ENCODE measurements at regions not wholly inside any gene's neighbourhood (a gene's known extent, or its start where the extent isn't known, plus 50 kb on each side); places are given as distances from the start of the nearest gene placed in this dataset.

DNA sequence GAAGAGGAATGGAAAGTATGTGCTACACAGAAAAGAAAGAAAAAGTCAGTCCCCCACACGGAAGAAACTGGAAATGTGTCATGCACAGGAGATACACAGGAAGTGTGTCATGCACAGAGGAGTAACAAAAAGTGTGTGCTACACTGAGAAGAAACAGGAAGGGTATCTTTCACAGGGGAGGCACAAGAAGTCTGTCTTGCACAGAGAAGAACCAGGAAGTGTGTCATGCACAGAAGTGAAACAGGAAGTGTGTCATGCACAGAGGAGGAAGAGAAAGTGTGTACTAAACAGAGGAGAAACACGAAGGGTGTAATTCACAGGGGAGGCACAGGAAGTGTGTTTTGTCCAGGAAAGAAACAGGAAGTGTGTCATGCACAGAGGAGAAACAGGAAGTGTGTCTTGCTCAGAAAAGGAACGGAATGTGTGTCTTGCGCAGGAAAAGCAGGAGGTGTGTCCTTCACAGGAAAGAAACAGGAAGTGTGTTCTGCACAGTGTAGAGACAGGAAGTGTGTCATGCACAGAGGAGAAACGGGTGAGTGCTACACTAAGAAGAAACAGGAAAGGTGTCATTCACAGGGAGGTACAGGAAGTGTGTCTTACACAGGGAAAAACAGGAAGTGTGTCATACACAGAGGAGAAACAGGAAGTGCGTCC, 527.2 kb upstream of the PRKX start:
- peaks cover 0 to 5% (median 0%) of the 10 kb centered on the region in 5 donors for H3K27me3 Mint-ChIP-seq
- H3K4me3 Mint-ChIP-seq, result no peak overlapping the region
- DNase-seq, result peak in 6 of 10 donors; percentile 16 to 76 (median 42)

DNA sequence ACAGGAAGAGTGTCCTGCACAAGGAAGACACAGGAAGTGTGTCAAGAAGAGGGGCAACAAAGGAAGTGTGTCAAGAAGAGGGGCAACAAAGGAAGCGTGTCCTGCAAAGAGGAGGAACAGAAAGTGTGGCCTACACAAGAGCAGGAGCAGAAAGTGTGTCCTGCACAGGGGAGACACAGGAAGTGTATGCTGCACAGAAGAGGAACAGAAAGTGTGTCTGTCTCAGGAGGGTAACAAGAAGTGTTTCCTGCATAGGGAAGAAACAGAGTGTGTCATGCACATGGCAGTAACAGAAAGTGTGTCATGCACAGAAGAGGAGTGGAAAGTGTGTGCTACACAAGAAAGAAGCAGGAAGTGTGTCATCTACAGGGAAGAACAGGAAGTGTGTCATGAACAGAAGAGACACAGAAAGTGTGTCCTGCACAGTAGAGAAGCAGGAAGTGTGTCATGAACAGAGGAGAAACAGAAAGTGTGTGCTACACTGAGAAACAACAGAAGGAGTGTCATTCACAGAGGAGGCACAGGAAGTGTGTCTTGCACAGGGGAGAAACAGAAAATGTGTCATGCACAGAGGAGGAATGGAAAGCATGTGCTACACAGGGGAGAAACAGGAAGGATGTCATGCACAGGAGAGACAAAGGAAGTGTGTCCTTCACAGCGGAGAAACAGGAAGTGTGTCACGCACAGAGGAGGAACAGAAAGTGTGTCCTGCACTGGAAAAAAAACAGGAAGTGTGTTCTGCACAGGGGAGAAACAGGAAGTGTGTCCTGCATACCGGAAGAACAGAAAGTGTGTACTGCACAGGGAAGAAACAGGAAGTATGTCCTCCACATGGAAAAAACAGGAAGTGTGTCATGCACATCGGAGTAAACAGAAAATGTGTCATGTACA, 526.4 kb upstream of the PRKX start:
- H3K36me3 Mint-ChIP-seq, result peaks cover 0 to 4% (median 0%) of the 10 kb centered on the region in 3 donors
- peaks cover 0 to 4% (median 0%) of the 10 kb centered on the region in 4 donors for H3K4me1 Mint-ChIP-seq
- H3K27me3 Mint-ChIP-seq, result peaks cover 0 to 6% (median 0%) of the 10 kb centered on the region in 5 donors
- POLR2A ChIA-PET, result no interaction called here
- no peak overlapping the region for H3K27ac Mint-ChIP-seq
- ATAC-seq (peak; percentile 8 to 28), DNase-seq (peak in 3 of 10 donors; percentile 0 to 39 (median 8))
- H3K4me3 Mint-ChIP-seq, result no peak overlapping the region
- peaks cover 0 to 27% (median 7%) of the 10 kb centered on the region in 9 donors for H3K9me3 Mint-ChIP-seq

More for the DNA sequence above, 527.2 kb upstream of the PRKX start:
- POLR2A ChIA-PET, result no interaction called here
- Mint-ChIP-seq H3K4me1 (peaks cover 0 to 4% (median 0%) of the 10 kb centered on the region in 4 donors), H3K36me3 (peaks cover 0 to 6% (median 2%) of the 10 kb centered on the region in 3 donors), H3K9me3 (peaks cover 0 to 31% (median 9%) of the 10 kb centered on the region in 9 donors), H3K27ac (no peak overlapping the region)
- peak; percentile 79 to 86 for ATAC-seq

DNA sequence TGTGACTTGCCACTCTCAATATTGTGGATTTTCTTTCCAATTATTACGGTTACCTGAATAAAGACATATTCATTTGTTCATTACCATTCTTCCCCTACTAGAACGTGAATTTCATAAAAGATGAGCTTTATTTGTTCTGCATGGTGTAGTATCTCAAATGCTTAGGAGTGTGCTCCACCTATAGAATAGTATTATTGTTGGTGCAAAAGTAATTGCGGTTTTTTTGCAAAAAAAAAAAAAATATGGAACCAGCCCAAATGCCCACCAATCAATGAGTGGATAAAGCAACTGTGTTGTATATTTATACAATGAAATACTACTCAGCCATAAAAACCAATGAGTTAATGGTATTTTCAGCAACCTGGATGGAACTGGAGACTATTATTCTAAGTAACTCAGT, 525.5 kb upstream of the PRKX start:
- Mint-ChIP-seq H3K36me3 (peaks cover 0 to 4% (median 0%) of the 10 kb centered on the region in 3 donors), H3K27me3 (peaks cover 0 to 6% (median 3%) of the 10 kb centered on the region in 5 donors), H3K4me1 (peaks cover 0 to 4% (median 0%) of the 10 kb centered on the region in 4 donors), H3K27ac (no peak overlapping the region), H3K4me3 (no peak overlapping the region), H3K9me3 (peaks cover 0 to 24% (median 9%) of the 10 kb centered on the region in 9 donors)
- ATAC-seq (no peak), DNase-seq (no peak)
- POLR2A ChIA-PET, result no interaction called here

GRCh38 chrX:4225086-4225485, 511.6 kb upstream of the PRKX start:
- POLR2A ChIA-PET, result no interaction called here
- Mint-ChIP-seq H3K36me3 (no peaks in the 10 kb centered on the region), H3K27me3 (peaks cover 0 to 4% (median 2%) of the 10 kb centered on the region in 5 donors), H3K27ac (no peak overlapping the region), H3K4me1 (no peaks in the 10 kb centered on the region), H3K9me3 (peaks cover 0 to 17% (median 8%) of the 10 kb centered on the region in 9 donors), H3K4me3 (no peak overlapping the region)
- no peak for DNase-seq
- ATAC-seq, result no peak

DNA sequence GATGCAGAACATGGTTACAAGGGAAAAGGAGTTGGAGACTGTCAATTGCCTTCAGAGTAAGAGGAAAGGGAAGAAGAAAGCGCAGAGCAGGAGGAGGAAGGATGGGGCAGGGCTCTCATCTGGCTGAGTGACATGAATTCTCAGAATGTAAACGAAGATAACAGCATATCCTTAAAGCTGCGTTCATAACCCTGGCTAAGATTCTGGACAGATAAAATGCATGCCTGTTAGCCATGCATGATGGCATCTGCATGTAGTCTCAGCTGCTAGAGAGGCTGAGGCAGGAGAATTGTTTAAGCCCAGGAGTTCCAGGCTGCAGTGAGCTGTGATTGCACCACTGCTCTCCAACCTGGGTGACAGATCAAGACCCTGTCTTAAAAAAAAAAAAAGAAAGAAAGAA, 493.5 kb upstream of the PRKX start:
- ATAC-seq (no peak), DNase-seq (no peak)
- H3K27me3 Mint-ChIP-seq, result no peaks in the 10 kb centered on the region
- peaks cover 0 to 2% (median 0%) of the 10 kb centered on the region in 4 donors for H3K4me1 Mint-ChIP-seq
- no peak overlapping the region for H3K4me3 Mint-ChIP-seq
- H3K36me3 Mint-ChIP-seq, result peaks cover 0 to 12% (median 0%) of the 10 kb centered on the region in 3 donors
- POLR2A ChIA-PET, result no interaction called here
- peaks cover 0 to 30% (median 4%) of the 10 kb centered on the region in 9 donors for H3K9me3 Mint-ChIP-seq
- H3K27ac Mint-ChIP-seq, result peak overlapping the region in 1 of 10 donors; percentile 28

DNA sequence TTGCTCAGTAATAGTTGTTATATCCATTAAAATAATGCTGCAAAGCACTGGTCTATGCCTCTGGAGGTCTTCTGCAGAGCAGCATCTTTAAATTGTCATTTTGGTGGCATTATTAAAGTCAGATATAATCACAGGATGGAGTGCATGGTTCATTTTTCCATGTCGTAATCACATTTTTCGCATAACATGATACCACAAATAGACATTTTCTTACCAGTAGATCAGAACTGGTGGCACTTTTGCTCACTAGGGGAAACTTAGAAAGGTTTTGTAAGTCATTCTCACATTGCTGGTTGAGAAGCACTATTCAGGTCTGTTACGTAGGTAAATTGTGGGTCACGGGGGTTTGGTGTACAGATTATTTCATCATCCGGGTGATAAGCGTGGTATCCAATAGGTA, 484.5 kb upstream of the PRKX start:
- Mint-ChIP-seq H3K9me3 (peaks cover 0 to 19% (median 4%) of the 10 kb centered on the region in 9 donors), H3K4me1 (peaks cover 0 to 2% (median 0%) of the 10 kb centered on the region in 4 donors), H3K4me3 (no peak overlapping the region), H3K27ac (no peak overlapping the region), H3K36me3 (peaks cover 0 to 4% (median 0%) of the 10 kb centered on the region in 3 donors), H3K27me3 (no peaks in the 10 kb centered on the region)
- POLR2A ChIA-PET, result no interaction called here
- no peak for ATAC-seq
- DNase-seq, result no peak

DNA sequence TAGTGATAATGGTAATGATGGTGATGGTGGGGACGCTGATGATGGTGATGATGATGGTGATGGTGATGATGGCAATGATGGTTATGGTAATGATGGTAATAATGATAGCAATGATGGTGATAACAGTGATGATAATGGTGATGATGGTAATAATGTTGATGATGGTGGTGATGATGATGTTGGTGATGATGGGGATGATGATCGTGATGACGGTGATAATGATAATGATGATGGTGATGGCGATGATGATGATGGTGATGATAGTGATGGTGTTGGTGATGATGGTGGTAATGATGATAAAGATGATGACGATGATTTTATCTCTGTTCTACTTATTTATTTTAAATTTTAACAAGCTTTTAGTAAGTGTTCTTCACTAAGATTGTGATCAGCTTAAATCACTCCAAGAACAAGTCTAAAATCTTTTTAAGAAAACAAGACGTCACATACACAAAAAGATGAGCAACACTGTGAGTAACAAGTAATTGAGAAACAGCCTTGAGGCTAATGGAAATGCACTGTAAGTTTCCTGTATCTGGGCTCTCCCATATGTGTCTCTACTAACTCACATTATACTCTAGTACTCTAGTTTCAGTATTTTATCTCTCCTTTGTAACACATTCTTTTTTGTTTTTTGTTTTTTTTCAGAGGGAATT, 480.2 kb upstream of the PRKX start:
- peaks cover 0 to 5% (median 1%) of the 10 kb centered on the region in 5 donors for H3K27me3 Mint-ChIP-seq
- H3K4me3 Mint-ChIP-seq, result no peak overlapping the region
- no peak for ATAC-seq
- POLR2A ChIA-PET, result no interaction called here
- H3K27ac Mint-ChIP-seq, result no peak overlapping the region
- DNase-seq, result no peak
- no peaks in the 10 kb centered on the region for H3K4me1 Mint-ChIP-seq
- no peaks in the 10 kb centered on the region for H3K36me3 Mint-ChIP-seq
- peaks cover 0 to 12% (median 5%) of the 10 kb centered on the region in 9 donors for H3K9me3 Mint-ChIP-seq

- Mint-ChIP-seq H3K9me3 (peaks cover 0 to 12% (median 8%) of the 10 kb centered on the region in 9 donors), H3K4me1 (no peaks in the 10 kb centered on the region), H3K27ac (no peak overlapping the region), H3K27me3 (peaks cover 0 to 5% (median 1%) of the 10 kb centered on the region in 5 donors), H3K4me3 (no peak overlapping the region), H3K36me3 (peaks cover 0 to 10% (median 0%) of the 10 kb centered on the region in 3 donors)
- POLR2A ChIA-PET, result no interaction called here
- ATAC-seq, result no peak
- DNase-seq, result no peak
These were observed 472.9 kb upstream of the PRKX start for GRCh38 chrX:4186331-4186730.

- H3K27me3 Mint-ChIP-seq, result peaks cover 0 to 3% (median 1%) of the 10 kb centered on the region in 5 donors
These were observed 471.6 kb upstream of the PRKX start for GRCh38 chrX:4185086-4185485.

GRCh38 chrX:4182408-4182806, 469.0 kb upstream of the PRKX start:
- DNase-seq (no peak), ATAC-seq (no peak)
- no peak overlapping the region for H3K27ac Mint-ChIP-seq
- peaks cover 0 to 10% (median 3%) of the 10 kb centered on the region in 9 donors for H3K9me3 Mint-ChIP-seq
- H3K4me3 Mint-ChIP-seq, result no peak overlapping the region
- POLR2A ChIA-PET, result no interaction called here
- H3K36me3 Mint-ChIP-seq, result peaks cover 0 to 10% (median 0%) of the 10 kb centered on the region in 3 donors
- H3K27me3 Mint-ChIP-seq, result no peaks in the 10 kb centered on the region
- H3K4me1 Mint-ChIP-seq, result no peaks in the 10 kb centered on the region

More at GRCh38 chrX:4185086-4185485, 471.6 kb upstream of the PRKX start:
- no peaks in the 10 kb centered on the region for H3K4me1 Mint-ChIP-seq
- H3K36me3 Mint-ChIP-seq, result peaks cover 0 to 10% (median 0%) of the 10 kb centered on the region in 3 donors
- peaks cover 0 to 12% (median 7%) of the 10 kb centered on the region in 9 donors for H3K9me3 Mint-ChIP-seq
- POLR2A ChIA-PET, result no interaction called here
- DNase-seq (no peak), ATAC-seq (no peak)
- no peak overlapping the region for H3K4me3 Mint-ChIP-seq
- no peak overlapping the region for H3K27ac Mint-ChIP-seq

- POLR2A ChIA-PET, result no interaction called here
- Mint-ChIP-seq H3K27me3 (no peaks in the 10 kb centered on the region), H3K4me1 (no peaks in the 10 kb centered on the region), H3K27ac (no peak overlapping the region), H3K4me3 (no peak overlapping the region), H3K9me3 (peaks cover 0 to 10% (median 0%) of the 10 kb centered on the region in 9 donors), H3K36me3 (peaks cover 0 to 10% (median 0%) of the 10 kb centered on the region in 3 donors)
- ATAC-seq (no peak), DNase-seq (no peak)
These were observed 468.4 kb upstream of the PRKX start for GRCh38 chrX:4181782-4182407.

- peaks cover 0 to 6% (median 0%) of the 10 kb centered on the region in 9 donors for H3K9me3 Mint-ChIP-seq
- H3K4me3 Mint-ChIP-seq, result no peak overlapping the region
- H3K4me1 Mint-ChIP-seq, result no peaks in the 10 kb centered on the region
- POLR2A ChIA-PET, result no interaction called here
- H3K27ac Mint-ChIP-seq, result no peak overlapping the region
- peaks cover 0 to 10% (median 0%) of the 10 kb centered on the region in 3 donors for H3K36me3 Mint-ChIP-seq
- H3K27me3 Mint-ChIP-seq, result no peaks in the 10 kb centered on the region
- ATAC-seq (no peak), DNase-seq (no peak)
These were observed 465.6 kb upstream of the PRKX start for GRCh38 chrX:4179031-4179430.
